ENCODE measurements at regions not wholly inside any gene's neighbourhood (a gene's known extent, or its start where the extent isn't known, plus 50 kb on each side); places are given as distances from the start of the nearest gene placed in this dataset.

DNA sequence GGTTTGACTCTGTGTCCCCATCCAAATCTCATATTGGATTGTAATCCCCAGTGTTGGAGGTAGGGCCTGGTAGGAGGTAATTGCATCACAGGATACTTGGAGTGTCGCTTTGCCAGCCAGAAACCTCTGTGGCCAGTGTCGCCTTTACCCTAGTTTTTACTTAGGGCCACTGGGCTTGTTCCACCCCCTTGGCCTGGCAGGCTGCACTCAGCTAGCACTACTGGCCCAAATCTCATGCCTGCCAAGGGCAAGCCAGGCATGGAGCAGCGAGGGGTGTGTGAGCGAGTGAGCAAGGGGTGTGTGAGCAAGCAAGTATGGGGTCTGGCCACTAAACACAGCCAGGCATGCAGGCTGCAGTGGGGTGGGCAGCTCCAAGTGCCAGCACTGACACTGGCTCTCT lies 178.7 kb upstream of the MGAT5 start:
- DNase-seq (ENCODE audit: low read depth) = no peak

DNA sequence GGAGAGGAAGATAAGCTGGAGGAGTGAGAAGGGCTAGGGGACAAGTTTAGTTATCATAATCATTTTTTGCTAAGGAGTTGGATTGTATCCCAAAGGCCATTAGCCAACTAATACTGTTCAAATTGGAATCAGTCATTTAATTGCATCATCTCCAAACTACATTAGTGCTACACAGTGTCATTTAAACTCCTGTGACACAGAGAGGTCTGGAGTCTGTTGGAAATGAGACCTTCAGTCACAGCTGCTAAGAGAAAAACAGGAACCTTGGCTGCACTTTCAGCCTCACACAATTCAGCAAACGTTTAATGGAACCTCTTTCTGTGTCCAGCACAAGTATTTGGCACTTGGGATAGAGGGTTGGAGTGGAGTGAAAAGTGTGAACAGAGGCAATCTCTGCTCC lies 175.5 kb upstream of the MGAT5 start:
- no peak for DNase-seq (ENCODE audit: low read depth)

DNA sequence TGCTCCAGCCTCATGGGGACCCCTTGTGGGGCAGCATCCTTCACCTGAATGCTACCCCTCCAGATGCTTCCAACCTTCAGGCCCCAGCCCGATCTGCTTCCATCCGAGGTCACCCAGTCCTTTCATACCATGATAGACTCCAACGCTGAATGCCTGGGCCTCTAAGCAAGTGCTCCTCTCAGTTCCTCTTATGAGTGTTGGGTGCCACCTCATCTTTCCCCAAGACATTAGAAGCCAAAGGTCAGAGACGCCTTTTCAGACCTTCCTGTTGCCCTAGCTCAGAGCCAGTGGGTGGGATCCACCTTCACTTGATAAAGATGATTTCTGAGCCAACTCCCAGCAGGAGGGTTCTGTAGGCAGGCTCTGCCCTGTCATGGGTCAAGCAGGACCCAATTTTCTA lies 174.5 kb upstream of the MGAT5 start:
- DNase-seq (ENCODE audit: low read depth) = no peak

DNA sequence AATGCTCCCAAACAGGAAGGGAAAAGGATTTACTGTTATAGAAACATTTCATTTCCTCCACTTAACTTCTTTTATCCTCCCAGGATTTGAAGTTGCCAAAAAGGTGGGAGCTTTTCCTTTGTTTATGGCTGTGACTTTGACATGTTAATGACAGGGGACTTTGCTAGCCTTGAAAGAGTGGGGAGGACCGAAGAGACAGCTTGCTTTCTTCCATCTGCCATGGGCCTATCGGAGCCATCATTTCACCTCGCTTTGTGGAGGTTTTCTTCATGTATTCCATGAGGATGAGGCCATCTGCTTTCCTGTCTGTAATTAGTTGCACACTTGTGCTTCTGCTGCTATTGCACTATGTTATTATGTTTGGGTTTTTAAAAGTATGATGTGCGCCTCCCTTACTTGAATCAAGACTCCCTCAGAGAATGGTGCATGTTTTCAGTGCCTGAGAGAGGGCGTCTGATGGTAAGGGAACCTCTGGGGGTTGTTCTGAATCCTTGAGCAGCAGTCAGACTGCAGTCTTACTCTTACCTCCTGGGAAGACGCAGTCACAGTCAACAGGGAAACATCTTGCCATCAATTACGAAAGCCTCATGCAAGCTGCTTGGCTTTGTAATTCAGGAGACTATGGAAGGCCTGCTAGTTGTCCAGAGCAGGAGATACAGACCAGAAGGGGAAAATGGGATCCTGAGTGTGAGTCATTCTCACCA lies 173.3 kb upstream of the MGAT5 start:
- DNase-seq (ENCODE audit: low read depth) = no peak

DNA sequence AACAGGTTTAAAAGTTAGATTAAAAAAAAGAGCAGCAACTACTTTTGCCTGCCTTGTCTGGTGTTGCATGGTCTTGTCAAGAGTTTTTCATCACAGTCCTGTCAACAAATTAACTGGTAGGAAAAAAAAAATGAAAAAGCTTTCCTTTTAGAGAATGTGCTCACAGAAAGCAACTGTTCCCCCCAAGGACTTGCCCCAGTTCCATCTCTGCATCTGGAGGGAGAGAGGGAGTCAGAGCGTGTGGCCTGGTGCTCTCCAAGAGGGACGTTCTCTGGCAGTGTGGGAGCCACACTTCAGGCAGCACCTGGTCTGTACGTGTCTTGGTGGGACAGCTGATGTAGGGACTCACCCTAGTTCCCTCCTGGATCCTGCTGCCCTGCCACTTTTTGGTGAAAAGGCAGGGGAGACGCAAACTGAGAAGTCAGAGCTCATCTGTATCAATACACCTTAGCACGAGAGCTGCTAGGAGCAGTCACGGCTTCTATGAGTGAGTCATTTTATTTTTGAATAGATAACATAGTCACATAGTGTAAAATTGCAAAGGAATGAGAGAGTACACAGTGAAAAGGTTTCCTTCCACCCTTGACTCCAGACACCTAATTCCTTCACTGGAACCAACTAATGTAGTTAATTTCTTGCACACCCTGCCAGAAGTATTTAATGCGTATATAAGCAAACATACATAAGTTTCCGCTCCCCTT lies 172.5 kb upstream of the MGAT5 start:
- DNase-seq (ENCODE audit: low read depth) = no peak

DNA sequence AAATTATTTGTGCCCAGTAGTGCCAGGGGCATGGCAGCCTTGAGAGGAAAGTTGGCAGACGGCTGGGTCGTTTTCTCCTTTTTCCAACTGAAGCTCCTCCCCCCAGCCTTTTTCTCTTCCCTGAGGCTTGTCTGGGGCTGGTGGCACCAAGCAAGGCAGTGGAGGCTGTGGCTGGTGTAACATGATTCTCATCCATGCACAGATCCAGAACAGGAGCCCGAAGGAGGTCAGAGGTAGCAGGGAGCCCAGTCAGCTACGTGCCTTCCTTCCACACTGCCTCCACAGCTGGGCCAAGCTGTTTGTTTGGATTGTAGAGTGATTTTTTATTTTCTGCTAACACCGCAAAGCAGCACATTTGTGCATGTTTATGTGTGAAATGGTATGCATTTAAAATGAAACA lies 170.3 kb upstream of the MGAT5 start:
- DNase-seq (ENCODE audit: low read depth) = no peak

DNA sequence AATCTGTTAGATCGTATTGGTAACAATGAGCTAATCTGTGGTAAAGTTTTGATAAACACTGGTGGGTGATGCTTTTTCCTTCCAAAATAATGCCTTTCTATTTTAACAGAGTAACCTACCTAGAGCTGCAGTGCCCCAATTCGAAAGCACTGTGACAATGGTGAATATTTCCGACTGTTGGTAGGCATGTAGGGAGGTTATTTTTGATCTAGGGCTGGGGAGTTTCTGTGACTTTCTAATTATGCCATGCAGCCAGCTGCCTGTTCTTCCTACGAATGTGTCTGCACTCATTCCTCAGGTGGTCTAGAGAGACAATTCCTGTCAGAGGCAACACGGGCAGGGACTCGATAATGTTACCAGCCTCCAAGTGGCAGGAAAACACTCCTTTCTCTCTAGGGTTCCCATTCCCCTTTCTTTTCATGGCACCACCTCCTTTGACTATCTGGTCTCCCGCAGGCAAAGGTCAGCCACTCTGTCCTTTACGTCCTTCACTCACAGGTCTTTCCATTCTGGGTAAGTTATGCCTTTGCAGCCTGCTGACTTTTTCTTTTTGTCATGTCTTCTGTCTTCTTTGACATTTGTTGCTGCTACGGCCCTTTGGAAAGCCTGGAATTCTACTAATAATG lies 167.2 kb upstream of the MGAT5 start:
- no peak for DNase-seq (ENCODE audit: low read depth)

DNA sequence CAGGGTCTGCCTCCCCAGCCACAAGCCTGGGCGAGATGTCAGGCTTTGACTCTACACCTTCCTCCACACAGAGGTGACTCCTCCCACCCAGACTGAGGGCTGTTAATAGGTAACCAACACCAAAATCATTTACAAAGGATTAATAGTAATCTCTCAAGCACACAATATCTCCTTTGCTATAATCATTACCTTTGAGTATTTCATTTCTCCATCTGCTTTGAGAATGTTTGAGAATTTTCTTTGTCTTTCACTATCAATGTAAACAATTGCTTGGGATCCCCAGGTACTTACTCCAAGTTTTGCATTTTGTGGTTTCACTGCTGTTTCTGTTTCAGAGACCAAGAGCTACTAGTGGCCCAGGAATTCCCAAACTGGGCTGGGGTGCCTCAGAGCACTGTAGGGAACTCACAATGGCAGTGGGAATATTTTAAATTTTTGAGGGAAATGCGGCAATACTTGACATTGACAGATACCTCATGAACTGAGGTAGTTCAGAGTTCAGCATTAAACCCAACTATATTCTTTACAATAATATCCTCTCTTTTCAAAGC lies 166.4 kb upstream of the MGAT5 start:
- no peak for DNase-seq (ENCODE audit: low read depth)

DNA sequence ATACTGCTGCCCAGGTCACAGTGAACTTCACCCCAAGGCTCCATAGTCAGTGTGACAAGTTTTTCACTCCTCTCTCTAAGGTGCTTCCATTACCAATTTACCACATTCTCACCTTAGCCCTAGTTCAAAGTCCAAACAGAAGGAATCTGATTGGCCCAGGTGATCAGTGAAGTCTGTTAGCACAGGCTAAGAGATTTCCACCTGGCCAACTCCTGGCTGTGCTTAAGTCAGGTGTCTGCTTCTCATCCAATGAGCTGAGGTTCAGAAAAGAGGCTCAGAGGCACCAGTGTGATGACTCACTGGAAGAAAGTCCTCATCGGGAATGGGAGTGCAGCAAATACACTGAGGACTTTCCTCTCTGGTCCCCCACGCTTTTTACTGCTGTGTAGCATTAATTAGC lies 164.4 kb upstream of the MGAT5 start:
- DNase-seq (ENCODE audit: low read depth) = no peak

DNA sequence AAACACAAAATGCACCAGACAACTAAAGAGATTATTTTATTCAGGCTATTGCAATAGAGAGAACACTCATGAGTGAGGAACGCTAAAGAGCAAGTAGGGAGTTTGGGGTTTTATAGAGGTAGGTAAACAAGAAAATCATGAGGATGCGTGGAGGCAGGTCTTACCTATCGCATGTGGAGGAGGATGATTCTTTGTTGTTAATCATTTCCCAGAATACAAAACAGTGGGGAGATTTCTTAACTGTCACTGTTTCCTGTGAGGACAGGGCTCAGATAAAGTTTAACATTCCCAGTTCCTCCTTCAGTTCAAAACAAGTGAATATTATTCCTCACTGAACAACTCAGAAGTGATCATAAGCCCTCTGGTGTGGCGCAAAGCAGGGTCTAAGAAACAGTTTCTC lies 156.1 kb upstream of the MGAT5 start:
- DNase-seq (ENCODE audit: low read depth) = no peak

DNA sequence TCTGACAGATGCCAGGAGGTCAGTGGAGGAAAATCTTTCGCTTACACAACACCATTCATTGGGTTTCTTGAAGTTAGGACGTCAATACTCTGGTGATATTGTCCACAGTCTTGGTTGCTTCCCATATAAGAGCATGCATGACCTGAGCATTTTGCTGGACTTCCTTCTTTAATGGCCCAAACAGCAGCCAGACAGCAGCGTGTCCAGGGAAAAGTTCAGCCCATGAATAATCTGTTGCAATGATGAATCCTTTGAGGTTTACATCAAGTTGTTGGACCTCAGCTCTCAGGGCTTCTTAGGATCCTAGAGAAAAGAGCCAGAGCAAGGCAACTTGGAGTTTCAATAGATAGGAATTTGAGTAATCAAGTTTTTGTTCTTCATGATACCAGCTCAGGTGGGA lies 155.6 kb upstream of the MGAT5 start:
- no peak for DNase-seq (ENCODE audit: low read depth)

DNA sequence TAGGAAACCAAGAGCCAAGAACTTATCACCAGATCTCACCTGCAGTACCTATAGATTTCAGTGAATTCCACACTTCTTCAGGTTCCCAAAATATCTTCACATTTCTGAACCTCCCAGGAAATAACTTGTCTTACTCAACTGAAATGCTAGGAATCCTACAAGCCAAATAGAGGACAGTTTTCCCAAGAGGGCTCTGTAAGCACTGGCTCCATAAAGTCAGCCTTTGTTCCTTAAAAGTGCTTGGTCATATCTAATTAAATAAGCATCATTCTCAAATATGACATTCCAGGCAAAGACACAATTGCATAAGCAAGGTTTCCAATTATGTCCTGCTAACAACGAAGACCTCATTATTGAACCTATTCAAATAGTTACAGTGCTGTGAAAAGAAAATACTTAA lies 154.6 kb upstream of the MGAT5 start:
- no peak for DNase-seq (ENCODE audit: low read depth)

DNA sequence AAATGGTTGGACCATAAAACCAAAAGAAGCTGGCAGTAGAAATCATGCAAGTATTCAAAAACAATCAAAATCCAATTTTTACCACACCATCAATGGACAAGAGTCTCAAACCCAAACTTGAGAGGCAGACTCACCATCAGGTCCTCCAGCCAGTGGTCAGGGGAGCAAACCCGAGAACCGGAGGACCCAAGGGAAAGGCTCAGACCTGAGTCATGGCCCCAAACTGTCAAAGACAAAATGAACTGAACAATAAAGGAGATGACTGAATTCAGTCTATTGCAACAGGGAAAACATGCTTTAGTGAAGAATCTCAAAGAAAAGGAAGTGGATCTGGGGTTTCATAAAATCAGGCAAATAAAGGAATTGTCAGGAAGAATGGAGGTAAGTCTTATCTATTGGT lies 150.7 kb upstream of the MGAT5 start:
- DNase-seq (ENCODE audit: low read depth) = no peak

DNA sequence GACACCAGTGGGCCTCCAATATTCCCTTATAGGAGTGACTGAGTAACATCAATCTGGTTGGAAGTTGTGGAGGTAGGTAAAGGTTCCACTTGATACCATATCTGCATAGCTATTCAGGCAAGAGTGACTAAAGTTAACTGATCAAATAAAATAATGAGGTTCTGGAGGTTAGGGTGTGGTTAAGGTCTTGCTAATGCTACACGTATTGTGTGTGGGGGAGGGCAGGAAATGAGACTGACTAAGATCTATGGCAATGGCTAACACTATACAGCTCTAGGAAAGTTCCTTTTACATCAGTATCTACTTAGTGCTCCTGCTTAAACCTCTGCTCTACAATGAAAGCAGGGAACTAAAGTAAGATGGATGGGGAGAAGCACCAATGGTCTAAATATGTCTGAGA lies 149.1 kb upstream of the MGAT5 start:
- no peak for DNase-seq (ENCODE audit: low read depth)

DNA sequence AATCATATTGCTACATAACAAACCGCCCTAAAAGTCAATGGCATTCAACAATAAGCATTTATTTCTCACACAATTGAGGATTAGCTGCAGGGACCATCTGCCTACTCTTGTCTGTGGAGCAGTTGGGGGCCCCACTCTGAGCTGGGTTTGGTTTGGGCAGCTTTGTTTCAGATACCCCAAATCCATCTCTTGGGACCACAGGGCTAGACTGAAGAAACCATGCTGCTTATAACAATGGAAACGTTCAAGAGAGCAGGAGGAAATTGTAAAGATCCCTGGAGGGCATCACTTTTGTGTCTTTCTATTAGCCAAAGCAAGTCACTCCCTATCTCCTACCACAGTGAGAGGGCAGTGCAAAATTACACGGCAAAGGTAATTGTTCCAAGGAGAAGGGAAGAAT lies 146.5 kb upstream of the MGAT5 start:
- no peak for DNase-seq (ENCODE audit: low read depth)

DNA sequence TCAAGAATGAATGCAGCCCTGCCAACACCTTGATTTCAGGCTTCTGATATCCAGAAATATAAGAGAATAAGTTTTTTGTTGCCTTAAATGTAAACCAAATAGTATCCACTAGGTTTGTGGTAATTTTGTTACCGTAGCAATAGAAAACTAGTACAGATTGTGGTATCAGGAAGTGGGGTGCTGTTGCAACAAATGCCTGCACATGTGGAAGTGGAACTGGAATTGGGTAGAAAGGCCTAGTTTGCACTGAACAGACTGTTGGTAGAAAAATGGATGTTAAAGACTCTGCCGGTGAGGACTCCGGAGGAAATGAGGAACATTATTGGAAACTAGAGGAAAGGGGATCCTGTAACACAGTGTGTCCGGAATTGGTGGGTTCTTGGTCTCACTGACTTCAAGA lies 145.8 kb upstream of the MGAT5 start:
- no peak for DNase-seq (ENCODE audit: low read depth)

DNA sequence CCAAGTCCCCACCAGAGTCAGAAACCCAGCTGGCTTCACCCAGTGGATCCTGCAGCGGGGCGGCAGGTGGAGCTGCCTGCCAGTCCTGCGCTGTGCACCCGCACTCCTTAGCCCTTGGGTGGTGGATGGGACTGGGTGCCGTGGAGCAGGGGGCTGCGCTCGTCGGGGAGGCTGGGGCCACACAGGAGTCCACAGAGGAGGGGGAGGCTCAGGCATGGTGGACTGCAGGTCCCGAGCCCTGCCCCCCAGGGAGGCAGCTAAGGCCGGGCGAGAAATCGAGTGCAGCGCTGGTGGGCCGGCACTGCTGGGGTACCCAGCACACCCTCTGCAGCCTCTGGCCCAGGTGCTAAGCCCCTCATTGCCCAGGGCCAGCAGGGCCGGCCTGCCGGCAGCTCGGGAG lies 144.6 kb upstream of the MGAT5 start:
- no peak for DNase-seq (ENCODE audit: low read depth)

DNA sequence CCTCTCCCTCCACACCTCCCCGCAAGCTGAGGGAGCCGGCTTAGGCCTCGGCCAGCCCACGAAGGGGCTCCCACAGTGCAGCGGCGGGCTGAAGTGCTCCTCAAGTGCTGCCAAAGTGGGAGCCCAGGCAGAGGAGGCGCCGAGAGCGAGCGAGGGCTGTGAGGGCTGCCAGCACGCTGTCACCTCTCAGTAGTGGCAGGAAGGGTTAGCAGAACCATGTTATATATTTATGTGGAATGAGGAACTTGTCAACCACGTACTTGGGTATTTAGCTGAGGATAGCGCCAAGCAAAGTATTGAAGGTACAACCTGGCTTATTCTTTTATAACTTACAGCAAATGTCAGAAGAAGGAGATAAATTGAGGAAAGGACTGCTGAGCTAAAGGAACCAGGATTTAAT lies 144.1 kb upstream of the MGAT5 start:
- DNase-seq (ENCODE audit: low read depth) = no peak

DNA sequence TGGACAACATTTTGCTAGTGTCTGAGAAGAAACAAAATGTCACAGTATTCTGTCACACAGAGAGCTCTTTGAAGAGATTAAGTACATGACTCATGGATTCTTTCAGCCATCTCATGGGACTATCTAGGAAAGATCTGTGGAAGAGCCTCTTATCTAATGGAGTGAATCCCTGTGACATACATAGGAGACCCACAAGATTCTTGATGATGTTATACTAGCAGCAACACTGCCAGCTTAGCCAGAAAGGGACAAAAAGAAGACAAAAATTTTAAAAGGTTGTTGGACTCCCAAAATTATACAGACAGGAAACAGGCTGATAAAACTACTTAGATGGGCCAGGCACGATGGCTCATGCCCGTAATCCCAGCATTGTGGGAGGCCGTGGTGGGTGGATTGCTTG lies 143.3 kb upstream of the MGAT5 start:
- DNase-seq (ENCODE audit: low read depth) = no peak

DNA sequence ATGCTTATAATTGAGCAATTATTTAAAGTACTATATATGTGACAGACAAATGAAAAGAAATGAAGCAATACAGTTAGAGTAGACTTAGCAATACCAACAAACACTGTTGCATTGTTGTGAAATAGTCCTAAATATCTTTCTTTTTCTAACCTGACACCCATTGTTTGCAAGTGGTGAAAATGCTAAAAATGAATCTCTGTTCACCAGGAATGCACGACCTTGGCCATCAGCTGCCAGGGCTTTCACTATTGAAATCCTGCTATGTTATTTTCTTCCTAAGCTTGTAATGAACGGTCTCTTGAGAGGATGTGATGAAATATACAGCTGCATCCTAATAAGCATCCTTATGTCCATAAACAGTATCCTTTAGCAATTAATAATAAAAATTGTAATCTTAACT lies 136.2 kb upstream of the MGAT5 start:
- no peak for DNase-seq (ENCODE audit: low read depth)

DNA sequence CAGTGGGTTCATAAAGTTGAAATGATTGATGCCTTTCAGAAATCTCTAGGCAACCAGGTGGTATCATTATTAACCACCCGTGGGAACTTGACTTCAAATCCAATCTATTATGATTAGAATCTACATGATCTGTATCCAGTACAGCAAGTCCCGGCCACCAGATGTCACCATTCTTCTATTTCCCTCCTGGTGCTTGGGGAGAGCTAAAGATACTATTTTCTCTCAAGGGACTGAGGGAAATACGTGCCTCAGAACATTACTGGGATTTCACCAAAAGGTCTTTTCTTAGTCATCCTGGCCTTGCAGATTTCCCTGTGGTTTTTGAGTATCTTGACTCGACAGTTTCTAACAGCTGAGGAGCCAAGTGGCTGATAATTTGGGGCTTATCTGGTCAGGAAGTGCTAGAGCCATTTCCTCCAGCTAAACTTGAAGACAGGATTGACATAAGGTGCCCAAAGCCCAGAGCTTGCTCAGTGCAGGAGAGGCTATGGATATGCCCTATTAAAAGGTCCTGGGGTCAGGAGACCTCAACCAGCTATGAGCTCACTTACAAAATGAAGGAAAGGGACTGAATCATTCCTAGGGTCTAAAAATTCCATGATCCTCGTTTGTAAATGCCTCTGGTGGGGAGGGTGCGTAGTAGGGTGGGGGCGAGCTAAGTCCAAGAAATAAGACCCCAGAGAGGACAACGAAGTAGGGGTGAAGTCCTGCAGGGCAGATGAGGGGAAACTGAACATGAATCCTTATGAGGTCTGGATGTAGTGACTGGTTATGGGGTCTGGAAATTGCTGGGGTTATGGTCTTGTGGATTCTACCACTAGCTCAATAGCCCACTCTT lies 135.4 kb upstream of the MGAT5 start:
- DNase-seq (ENCODE audit: low read depth) = peak; percentile 99

DNA sequence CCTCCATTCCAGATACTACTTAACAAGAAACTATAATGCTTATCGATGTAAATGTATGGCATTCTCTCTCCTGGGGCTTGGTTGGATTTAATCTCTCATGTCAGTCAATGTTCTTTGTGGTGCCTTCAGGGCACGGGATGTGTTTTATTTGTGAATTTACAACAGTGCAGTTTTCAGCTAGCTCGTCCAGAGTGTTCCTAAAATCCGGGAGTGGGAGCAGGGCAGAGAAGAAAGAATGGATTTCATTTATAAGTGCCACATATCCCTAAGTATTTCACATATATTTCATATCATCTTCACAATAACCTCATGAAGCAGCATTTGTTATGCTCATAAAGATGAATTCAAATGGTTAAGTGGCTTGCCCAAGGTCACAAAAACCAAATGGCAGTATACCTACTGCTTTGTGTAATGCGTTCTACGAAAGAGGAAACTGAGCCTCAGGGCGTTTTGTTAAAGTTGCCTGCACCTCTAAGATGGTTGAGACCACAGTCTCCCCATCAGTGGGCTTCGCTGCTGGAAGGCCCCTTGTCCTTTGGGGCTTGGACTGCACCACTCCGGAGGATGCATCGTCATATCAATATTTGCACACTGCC lies 134.7 kb upstream of the MGAT5 start:
- DNase-seq (ENCODE audit: low read depth) = no peak

Measured in LHCN-M2 (cell line).